GM18867 (cell line): ENCODE measurements at regions not wholly inside any gene's neighbourhood (a gene's known extent, or its start where the extent isn't known, plus 50 kb on each side); places are given as distances from the start of the nearest gene placed in this dataset.
"Not testable (repeated sequence)": the region's sequence is repeated elsewhere in the genome, so short reads cannot be mapped to it uniquely, and the experiment has no call there.

ENCODE experiments used
- ATAC-seq: cut with Tn5 transposase; IDR thresholded peaks from one replicate; pipeline ENCODE4 v1.9.1; 2021; ENCODE audit warnings: mild to moderate bottlenecking, moderate library complexity; ENCODE audit not compliant: unreplicated experiment

DNA sequence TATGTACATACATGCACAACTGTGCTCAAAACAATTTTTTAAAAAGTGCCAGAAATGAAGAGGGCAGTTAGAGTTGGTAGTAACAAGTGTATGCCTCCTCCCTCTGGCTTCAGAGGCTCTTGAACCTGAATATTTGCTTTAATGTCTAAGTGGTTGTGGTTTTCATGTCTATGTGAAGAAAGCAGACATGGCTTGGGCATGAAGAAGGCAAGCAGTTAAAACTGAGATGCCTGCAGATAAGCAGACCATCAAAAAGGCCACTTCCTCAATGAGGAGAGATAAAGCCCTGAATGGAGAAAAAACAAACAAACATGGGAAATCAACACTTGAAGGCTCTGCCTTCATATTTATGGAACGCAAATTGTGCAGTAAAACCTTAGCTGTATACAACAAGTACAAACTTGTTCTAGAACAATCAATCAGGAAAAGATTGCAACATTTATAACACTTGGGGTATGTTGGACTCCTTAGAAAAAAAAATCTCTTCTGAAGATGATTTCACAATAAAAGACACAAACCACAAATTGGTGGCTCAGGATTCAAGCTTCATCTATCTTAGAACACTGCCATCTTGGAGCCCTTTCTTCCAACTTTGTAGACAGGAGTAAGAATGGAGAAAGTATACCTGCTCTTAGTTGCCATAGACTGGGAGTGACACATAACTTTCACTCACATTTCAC, 52.7 kb upstream of the PLA2G4A start:
- no peak for ATAC-seq

DNA sequence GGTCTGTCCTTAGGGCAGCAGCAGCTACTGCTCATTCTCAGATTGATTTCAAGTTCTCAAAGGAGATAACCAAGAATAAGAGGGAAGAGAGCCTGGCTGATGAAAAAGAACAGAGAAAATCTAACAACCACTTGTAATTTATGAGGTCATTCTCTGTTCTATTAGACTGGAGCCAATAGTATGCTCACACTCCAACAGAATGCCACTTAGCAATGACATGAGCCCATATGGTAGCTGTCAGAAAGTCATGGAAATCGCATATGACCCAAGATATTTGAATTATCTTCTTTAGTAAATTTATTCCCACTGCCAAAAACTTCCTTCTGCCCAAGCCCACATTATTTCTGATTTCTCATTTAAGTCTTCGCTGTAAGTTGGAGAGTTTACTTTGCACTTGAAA, 53.7 kb upstream of the PLA2G4A start:
- no peak for ATAC-seq

DNA sequence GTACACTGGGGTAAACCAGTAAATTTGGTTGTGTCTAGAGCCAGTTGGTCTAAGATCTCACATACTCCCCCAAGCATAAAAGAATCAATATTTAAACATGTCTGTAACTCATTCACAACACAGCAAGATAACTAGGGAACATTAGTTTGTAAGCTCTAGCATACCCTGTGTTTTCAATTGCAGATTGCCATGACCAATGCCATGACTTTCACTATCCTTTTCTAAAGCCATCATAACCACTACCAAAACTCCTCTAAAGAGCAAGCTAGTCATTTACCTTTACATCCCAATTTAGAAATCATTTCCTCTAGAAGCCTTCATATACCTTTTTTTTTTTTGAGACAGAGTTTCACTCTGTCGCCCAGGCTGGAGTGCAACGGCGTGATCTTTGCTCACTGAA, 56.5 kb upstream of the PLA2G4A start:
- peak; percentile 50 for ATAC-seq

DNA sequence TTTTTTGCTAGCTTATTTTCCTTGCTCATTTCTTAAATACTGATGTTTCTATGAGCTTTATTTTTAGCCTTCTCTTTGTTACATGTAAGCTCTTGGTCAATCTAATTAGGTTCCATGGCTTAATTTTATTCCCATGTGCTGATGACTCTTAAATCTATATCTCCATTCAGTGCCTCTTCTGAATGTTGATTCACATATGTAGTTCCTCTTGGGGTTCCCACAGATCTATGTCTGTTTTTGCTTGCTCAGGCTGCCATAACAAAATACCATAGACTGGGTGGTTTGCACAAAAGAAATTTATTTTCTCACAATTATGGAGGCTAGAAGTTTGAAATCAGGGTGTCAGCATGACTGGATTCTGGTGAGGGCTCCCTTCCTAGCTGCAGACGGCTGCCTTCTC, 58.3 kb upstream of the PLA2G4A start:
- ATAC-seq: no peak

DNA sequence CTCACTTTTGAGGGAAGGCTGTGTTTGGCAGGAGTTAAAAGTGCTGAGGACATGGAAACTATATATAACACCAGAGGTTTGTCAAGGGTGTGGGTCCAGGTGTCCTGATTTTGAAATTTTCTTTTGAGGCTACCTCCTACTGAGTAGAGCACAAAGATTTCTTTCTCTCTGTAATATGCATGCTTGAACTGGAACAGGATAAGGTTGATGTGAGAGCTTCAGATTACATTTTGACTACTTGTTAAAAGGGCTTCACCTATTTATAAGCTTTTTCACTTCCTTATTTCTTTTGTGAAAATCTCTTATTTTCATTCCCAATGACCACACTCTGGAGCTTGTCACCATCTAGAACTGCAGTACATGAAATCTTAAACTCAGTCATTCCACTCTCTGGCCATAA, 59.8 kb upstream of the PLA2G4A start:
- ATAC-seq: peak; percentile 84

DNA sequence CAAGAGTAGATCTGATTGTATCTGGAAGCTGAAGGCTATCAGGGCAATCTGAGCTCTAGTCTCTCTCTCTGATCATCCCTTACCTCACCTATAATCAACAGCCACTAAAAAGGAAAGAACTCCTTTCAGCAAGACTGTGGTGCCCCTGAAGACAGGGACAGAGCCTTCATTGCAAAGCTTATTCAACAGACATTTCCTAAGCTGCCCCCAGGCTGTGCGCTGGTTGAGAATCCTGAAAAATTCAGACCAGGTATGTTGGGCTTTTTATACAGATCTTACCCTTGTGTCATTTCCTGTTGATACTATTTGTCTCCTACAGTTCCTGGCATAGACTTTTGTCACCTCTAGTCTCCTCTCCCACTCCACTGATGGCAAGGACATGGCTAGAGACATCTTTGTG, 63.3 kb upstream of the PLA2G4A start:
- no peak for ATAC-seq

DNA sequence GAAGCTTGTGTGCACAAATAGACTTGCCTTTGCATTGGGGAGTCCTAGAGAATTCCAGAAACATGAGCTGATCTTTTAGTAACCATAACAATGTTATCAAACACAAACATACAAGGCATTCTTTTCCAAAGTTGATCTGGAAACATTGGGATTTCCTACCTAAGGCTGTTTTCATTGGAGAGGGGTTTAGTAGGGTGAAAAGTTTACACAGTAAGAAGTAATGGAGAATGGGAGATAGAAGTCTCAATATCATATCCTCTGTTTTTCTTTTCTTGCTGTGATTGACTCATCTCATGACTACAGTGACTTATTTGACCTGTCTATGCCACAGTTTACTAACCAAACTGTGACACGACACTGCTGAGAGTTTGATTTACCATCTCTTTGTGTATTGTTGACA, 65.6 kb upstream of the PLA2G4A start:
- peak; percentile 75 for ATAC-seq

DNA sequence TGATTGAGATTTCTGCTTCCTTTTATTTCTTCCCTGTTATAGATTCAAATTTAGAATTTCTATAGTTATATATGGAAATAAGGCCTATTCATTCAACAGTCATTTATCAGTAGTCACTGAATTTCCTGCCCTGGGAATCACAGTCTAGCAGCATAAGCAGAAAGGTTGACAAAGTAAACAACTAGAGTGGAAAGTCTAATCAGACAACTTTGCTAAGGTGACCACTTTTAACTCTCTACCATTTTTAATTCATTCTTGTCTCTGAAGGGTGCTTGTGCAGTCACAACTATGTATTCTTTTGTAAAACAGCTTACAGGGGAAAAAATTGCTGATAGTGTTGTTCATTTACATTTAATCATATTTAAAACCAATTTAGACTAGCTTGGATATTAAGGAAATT, 66.1 kb upstream of the PLA2G4A start:
- no peak for ATAC-seq

DNA sequence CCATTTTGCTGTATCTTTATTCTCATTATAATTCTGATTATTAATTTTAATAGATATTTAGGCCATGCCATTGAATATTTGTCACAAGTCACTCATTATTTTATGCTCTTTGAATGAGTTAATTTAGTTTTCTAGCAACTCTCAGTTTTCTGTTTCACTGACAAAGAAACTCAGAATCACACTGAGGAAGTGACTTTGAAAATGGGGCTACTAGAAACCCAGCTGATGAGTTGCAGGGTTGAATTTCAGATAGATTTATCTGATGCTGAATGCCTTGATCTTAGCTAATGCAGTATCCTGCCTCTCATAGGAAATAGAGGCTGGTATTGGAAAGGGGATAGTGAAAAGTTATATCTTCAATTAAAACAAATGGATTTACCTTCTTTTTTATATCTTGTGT, 67.4 kb upstream of the PLA2G4A start:
- ATAC-seq: peak; percentile 66

DNA sequence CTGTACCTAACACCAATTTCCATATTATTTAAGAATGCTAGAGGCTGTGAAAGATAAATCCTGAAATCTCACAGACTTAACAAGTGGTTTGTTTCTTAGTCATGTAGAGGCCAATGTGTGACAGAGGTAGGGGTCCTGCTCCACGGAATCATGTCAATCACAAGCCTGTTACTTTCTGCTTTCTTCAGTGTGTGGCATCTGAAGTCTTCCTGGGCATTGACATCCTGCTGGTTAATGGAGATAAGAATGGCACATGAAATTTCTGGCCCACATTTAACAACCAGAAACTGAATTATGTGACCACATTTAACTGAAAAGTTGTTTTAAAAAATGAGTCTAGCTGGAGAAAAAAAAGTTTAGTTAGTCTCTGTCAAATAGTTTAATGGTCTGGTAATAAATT, 68.3 kb upstream of the PLA2G4A start:
- no peak for ATAC-seq

DNA sequence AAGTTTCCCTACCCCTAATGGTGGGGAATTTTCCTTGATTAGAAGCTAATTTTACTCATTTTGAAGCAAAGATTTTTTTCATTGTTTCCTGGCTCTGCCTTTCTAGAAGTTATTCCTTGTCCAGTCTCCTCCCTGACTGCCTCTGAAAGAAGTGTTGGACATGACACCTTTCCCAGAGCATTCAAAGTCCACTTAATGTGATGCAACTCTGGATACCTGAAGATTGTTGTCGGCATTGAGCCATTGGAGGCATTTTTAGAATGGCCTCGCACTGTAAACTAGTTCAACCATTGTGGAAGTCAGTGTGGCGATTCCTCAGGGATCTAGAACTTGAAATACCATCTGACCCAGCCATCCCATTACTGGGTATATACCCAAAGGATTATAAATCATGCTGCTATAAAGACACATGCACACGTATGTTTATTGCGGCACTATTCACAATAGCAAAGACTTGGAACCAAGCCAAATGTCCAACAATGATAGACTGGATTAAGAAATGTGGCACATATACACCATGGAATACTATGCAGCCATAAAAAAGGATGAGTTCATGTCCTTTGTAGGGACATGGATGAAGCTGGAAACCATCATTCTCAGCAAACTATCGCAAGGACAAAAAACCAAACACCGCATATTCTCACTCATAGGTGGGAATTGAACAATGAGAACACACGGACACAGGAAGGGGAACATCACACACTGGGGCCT, 69.7 kb upstream of the PLA2G4A start:
- not testable (repeated sequence) for ATAC-seq

DNA sequence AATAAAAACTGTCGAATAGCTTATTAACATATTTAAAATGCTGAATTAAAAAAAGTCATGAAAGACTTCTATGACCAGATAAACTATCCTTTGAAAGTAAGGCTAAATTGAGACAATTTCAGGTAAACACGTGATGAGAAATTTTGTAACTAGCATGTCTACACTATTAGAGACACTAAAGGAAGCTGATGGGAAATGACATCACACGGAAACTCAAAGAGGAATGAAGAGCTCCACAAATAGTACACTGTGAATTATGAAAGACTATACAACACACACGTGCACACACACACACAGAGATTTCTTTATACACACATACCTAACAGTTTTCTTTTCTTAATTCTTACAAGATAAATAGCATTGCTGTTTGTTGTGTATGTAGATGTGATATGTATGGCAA, 70.9 kb upstream of the PLA2G4A start:
- ATAC-seq: no peak

DNA sequence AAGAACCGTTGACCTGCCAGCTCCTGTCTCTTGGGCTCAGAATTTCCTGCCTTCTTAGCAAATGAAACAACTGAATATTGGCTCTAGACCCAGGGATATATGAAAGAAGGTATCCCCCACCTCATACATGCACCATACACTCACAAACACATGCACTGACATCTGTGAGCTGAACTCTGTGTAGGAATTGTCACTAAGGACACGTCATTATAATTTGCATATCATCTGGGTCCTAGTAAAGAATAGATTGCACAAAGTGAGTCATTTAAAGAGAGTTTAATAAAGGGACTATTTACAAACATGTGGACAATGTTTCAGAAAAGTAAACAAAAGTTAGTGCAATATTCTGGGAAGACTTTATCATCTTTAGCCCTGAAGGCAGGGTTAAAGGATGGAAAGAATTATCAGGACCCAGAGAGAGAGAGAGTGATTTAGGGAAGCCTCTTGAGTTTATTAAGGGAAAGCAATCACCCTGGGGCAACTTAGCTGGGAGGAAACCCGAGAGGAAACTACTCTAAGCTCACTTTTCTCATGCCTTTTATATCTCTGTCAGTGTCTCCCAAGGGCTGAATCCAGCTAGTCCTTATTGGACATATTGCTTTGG, 74.1 kb upstream of the PLA2G4A start:
- no peak for ATAC-seq

DNA sequence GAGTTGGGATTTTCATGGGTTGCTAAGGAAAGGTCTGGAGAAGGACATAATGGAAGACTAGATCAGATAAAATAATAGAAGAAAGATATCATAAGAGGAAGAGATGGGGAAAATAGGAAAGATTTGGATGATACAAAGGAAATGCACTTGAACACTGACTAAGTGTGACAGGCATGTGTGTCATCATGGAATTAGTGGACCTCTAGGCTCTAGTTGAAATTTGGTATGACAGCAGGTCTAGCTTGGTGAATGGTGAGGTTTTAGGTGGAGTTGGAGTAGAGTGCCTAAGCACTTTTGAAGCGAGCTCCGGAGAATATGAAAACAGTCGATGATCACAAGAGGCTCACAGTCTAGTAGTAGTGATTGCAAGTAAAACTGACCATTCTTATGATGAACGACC, 73.0 kb upstream of the PTGS2 start:
- no peak for ATAC-seq

DNA sequence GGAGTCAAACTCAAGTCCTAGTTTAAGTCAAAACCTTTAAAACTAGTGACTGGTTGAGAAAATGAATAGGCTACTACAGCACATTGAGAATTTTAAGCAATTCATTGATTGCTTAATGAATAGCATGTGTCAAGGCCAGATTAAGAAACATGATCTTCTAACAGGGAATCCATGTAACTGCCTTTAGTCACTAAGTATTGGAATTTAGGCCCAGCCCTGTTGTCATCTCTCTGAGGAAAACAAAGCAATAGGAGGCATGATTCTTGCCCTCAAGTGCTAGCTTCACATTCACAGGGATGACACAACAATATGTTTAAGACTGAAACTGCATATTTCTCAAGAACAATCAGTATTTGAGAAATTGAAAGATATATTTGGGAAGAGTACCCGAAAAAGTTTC, 70.0 kb upstream of the PTGS2 start:
- ATAC-seq: no peak

DNA sequence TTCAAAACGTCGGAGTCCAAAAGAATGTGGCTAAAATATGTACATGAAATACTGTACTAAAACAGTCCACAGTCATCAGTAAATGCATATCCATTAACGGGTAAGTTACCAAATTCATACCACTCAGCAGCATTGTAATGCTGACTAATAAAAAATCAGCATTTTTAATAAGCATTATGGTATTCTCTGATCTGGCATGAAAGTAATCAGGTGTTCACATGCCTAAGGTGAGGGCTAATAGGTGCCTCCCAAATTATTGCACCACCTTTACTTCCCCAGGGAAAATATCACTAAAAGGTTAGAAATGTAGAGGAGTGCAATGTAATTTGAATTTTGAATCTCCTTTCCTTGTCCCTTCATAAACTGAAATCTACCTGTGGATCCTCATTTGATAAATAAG, 69.6 kb upstream of the PTGS2 start:
- ATAC-seq: no peak

DNA sequence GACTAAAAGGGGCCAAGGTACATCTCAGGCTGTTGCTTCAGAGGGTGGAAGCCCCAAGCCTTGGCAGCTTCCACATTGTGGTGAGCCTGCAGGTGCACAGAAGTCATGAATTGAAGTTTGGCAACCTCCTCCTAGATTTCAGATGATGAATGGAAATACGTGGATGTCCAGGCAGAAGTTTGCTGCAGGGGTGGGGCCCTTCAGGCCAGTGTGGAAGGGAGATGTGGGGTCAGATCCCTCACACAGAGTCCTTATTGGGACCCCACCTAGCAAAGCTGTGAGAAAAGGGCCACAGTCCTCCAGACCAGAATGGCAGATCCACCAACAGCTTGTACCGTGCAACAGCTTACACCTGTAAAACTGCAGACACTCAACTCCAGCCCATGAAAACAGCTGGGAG, 67.4 kb upstream of the PTGS2 start:
- no peak for ATAC-seq

DNA sequence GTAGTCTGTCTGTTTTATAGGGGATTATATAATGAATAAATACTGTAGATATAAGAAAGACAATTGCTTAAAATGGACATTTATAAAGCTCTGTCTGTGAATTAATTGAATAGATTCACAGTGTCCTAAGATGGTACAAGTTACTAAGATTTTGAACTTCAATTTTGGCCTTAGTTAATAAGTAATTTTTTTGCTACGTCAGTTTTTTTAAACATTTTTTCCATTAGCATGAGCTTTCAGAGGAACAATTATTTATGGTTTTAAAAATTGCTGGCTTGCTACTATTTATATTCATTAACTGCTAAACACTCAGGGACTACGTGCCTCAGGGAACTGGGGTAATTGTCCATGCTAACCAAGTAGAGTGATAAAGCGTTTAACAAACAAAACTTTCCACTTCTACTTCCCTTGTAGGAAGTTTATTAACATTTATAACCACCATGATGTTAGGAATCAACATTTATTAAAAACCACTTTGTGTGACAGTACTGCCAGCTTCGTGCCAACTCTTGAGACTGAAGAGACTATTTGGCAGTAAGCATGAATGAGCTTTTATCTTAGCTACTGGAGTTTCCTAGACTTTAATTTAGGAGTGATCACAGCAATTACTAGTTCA, 65.4 kb upstream of the PTGS2 start:
- ATAC-seq: no peak

DNA sequence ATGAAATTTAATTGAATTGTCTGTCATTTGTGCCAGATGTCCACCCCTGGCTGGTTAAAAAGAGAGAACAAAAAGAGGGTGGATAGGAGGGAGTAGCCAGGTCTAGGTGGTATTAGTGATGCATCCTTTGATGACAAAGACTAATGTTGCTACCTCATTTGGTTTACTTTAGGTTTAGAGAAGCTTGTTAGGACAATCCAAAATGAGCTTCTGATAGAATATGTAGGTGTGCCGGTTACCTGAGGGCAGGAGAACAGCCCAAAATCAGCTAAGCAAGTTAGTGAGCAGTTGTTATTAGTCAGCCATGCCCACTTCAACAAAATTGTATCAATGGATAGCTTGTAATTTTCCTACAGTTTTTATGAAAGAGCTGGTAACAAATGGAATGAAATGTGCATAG, 61.4 kb upstream of the PTGS2 start:
- ATAC-seq: no peak

DNA sequence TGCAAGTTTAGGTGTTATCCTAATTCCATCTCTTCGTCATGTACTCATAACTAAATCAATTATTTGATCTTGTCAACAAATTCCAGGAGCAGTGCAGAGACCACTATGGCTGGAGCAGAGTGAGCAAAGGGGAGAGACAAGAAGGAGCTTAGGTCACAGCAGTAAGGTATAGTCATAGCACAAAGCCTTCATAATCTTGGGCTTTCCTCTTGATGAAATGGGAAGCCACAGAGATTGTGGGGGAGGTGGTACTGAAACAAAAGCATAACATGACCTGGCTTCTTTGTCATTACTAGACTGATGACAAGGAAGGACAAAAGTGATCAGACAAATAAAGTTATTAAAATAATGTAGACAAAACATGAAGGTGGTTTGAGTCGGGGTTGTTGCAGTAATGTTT, 60.1 kb upstream of the PTGS2 start:
- ATAC-seq: peak; percentile 67

DNA sequence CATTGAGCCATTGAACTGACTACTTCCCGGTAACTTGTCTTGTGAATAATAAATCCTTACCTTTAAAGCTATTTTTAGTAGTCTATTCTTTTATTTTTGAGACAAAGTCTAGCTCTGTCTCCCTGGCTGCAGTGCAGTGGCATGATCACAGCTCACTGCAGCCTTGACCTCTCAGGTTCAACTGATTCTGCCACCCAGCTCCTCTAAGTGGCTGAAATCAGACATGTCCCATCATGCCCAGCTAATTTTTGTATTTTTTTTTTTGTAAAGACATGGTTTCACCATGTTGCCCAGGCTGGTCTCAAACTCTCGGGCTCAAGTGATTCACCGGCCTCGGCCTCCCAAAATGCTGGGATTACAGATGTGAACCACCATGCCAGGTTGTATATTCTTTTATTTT, 59.3 kb upstream of the PTGS2 start:
- no peak for ATAC-seq

DNA sequence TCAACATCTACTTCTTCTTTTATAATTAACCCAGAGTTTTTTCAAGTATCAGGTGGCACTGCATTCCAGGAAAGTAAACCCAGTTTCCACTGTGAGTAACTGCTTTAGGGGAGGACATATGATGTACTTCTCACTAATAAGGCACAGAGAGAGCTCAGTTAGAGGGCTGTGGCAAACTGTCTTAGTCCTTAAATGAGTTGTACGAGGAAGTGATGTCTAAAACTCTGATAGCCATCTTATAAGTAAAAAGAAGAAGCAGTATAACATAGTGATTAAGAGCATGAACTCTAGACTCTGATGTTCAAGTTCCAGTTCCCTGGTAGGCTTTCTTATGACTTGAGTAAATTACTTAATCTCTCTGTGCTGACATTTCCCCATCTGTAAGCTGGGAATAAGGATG, 58.7 kb upstream of the PTGS2 start:
- peak; percentile 88 for ATAC-seq
